ENCODE measurements at regions not wholly inside any gene's neighbourhood (a gene's known extent, or its start where the extent isn't known, plus 50 kb on each side); places are given as distances from the start of the nearest gene placed in this dataset.

DNA sequence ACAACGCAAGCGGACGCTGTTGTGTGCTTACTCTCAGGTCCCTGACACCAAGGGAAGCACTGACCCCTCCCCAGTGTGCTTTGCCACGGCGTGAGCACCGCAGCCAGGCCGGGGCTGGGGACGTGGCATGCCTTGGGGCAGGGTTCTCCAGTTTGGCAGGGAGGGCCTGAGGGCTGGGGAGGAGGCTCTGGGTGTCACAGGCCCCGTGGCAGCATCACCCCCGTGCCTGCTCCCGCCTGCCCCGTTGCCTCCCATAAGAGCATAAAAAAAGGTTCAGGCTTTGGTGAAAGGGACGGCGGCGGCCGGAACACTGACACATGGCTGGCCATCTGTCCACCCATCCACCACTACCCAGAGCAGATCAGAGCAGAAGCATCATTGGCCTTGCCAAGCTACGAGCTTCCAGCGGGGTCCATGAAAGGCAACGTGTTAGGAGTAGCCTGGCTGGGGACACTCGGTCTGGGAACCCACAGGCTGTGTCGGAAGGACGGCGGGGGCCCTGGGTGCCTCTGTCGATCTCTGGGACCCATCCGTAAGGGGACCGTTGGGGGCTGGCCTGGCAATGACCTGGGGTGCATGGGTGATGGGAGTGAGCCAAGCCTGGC lies 183.0 kb downstream of the IGLL1 start (continued):
- TF ChIP-seq ZNF692 (tag by site-specific recombination; IDR thresholded peaks at IDR 0.05), result no peak

- Histone ChIP-seq H3K9me3 (ENCODE audit: control insufficient read depth, insufficient read depth, low read depth, low read length) (no peaks in the 10 kb centered on the region), H3K4me3 (ENCODE audit: low read depth, low read length) (no peak overlapping the region), H3K4me1 (ENCODE audit: control insufficient read depth, insufficient read depth, low read length) (no peaks in the 10 kb centered on the region), H3K27ac (ENCODE audit: extremely low read depth, low read depth, low read length) (no peak overlapping the region), H3K36me3 (ENCODE audit: control insufficient read depth in 2 of 2, insufficient read depth in 1 of 2, low read length in 2 of 2) (no peaks in the 10 kb centered on the region)
- CTCF ChIA-PET, result no interaction called here
- POLR2A ChIA-PET, result no interaction called here
- no peak for TF ChIP-seq ZNF610 (tag by site-specific recombination; IDR thresholded peaks at IDR 0.05; ENCODE audit: borderline replicate concordance)
- no peak for TF ChIP-seq KLF9 (tag by site-specific recombination; IDR thresholded peaks at IDR 0.05; ENCODE audit: low read depth)
- TF ChIP-seq ZNF488 (tag by site-specific recombination; IDR thresholded peaks at IDR 0.05), result no peak
- no peak for TF ChIP-seq ZNF37A (tag by site-specific recombination; IDR thresholded peaks at IDR 0.05)
- TF ChIP-seq, protein P1, sequence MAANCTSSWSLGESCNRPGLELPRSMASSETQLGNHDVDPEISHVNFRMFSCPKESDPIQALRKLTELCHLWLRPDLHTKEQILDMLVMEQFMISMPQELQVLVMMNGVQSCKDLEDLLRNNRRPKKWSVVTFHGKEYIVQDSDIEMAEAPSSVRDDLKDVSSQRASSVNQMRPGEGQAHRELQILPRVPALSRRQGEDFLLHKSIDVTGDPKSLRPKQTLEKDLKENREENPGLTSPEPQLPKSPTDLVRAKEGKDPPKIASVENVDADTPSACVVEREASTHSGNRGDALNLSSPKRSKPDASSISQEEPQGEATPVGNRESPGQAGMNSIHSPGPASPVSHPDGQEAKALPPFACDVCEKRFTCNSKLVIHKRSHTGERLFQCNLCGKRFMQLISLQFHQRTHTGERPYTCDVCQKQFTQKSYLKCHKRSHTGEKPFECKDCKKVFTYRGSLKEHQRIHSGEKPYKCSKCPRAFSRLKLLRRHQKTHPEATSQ (tag by site-specific recombination; IDR thresholded peaks at IDR 0.05), result no peak
- TF ChIP-seq PRDM4 (tag by site-specific recombination; IDR thresholded peaks at IDR 0.05), result no peak
- TF ChIP-seq ZNF391 (tag by site-specific recombination; IDR thresholded peaks at IDR 0.05; ENCODE audit: borderline replicate concordance, low read depth), result no peak
- no peak for TF ChIP-seq ZNF354C (tag by site-specific recombination; IDR thresholded peaks at IDR 0.05; ENCODE audit: borderline replicate concordance, low read depth)
- no peak for TF ChIP-seq KLF8 (tag by site-specific recombination; IDR thresholded peaks at IDR 0.05)
- no peak for TF ChIP-seq ZFP69B (tag by site-specific recombination; IDR thresholded peaks at IDR 0.05)
- TF ChIP-seq KLF16 (tag by site-specific recombination; IDR thresholded peaks at IDR 0.05), result no peak
- no peak for TF ChIP-seq ZNF223 (tag by site-specific recombination; IDR thresholded peaks at IDR 0.05)
- no peak for TF ChIP-seq ZNF513 (tag by site-specific recombination; IDR thresholded peaks at IDR 0.05)
These were observed 183.6 kb downstream of the IGLL1 start for GRCh38 chr22:23396362-23397007.

Data from HEK293 (cell line).